AG04449 (cell line): ENCODE measurements at regions not wholly inside any gene's neighbourhood (a gene's known extent, or its start where the extent isn't known, plus 50 kb on each side); places are given as distances from the start of the nearest gene placed in this dataset.
"Not testable (repeated sequence)": the region's sequence is repeated elsewhere in the genome, so short reads cannot be mapped to it uniquely, and the experiment has no call there.

Experiments
- CTCF ChIA-PET: fragments of 350-600 bp; formaldehyde crosslinking; extraction: SDS; loops from one replicate; lab custom pipeline; 2021; ENCODE audit warnings: antibody characterized with exemption; lab: Yijun Ruan, JAX
- POLR2A ChIA-PET: fragments of 400-600, 350-600 bp; formaldehyde crosslinking; extraction: SDS; loops from one replicate; lab custom pipeline; 2020; ENCODE audit warnings: antibody characterized with exemption, inconsistent platforms; lab: Yijun Ruan, JAX
- DNase-seq: peaks from one replicate; pipeline ENCODE4 v3.0.0-alpha.2; 2010; ENCODE audit warnings: low read depth, low spot score
- H3K4me3 ChIP-seq: 2 replicates; pipeline ENCODE4 v1.5.1; 2011; ENCODE audit warnings: low read depth, mild to moderate bottlenecking, control low read depth, low read length
- TF ChIP-seq, protein P1 (sequence below): IDR thresholded peaks from one replicate; pipeline ENCODE4 v1.5.1; 2011; ENCODE audit warnings: mild to moderate bottlenecking, moderate library complexity, low read length, control low read depth, inconsistent platforms; ENCODE audit not compliant: insufficient read depth; ENCODE audit errors: missing control alignments

DNA sequence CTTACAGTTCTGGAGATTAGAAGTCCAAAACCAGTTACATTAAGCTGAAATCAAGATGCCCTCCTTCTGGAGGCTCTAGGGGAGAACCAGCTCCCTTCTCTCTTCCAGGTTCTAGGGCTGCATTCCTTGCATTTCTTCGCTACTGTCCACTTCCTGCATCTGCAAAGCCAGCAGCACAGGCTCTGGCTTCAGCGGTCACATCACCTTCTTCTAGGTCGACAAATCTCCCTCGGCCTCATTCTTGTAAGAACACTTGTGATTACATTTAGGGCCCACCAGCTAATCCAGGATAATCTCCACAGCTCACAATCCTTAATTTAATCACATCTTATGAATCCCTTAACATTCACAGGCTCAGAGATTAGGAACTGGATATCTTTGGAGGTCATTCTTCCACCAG is 73.8 kb downstream of the MINAR1 start:
- DNase-seq, result no peak
- POLR2A ChIA-PET, result no interaction called here
- H3K4me3 ChIP-seq, result no peak overlapping the region
- CTCF ChIA-PET, result interaction anchor here (0.7 to 1.4 kb wide), 2 partner anchors 13 to 347 kb away, joined by 3 read pairs; no protein-coding TSS in a partner anchor
- TF ChIP-seq, protein P1, sequence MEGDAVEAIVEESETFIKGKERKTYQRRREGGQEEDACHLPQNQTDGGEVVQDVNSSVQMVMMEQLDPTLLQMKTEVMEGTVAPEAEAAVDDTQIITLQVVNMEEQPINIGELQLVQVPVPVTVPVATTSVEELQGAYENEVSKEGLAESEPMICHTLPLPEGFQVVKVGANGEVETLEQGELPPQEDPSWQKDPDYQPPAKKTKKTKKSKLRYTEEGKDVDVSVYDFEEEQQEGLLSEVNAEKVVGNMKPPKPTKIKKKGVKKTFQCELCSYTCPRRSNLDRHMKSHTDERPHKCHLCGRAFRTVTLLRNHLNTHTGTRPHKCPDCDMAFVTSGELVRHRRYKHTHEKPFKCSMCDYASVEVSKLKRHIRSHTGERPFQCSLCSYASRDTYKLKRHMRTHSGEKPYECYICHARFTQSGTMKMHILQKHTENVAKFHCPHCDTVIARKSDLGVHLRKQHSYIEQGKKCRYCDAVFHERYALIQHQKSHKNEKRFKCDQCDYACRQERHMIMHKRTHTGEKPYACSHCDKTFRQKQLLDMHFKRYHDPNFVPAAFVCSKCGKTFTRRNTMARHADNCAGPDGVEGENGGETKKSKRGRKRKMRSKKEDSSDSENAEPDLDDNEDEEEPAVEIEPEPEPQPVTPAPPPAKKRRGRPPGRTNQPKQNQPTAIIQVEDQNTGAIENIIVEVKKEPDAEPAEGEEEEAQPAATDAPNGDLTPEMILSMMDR, result no peak

DNA sequence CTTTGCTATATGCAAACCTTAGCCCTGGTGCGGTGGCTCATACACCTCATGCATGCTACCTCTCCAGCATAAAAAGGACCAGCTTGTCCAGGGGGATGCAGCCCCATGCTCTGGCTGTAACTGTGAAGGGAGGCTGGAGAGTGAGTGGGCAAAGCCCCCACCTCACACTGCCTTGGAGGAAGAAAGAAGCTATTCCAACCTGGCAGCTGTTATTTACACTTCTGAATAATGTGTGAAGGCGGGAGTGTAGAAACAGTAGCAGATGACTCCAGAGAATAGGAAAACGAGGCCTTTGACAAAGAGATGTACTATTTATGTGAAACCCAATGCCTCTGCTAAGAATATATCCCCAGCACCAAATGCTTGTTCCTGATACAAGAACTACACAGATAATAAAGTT is 80.7 kb downstream of the MINAR1 start:
- POLR2A ChIA-PET, H3K4me3 ChIP-seq, CTCF ChIA-PET, DNase-seq: not testable (repeated sequence)

DNA sequence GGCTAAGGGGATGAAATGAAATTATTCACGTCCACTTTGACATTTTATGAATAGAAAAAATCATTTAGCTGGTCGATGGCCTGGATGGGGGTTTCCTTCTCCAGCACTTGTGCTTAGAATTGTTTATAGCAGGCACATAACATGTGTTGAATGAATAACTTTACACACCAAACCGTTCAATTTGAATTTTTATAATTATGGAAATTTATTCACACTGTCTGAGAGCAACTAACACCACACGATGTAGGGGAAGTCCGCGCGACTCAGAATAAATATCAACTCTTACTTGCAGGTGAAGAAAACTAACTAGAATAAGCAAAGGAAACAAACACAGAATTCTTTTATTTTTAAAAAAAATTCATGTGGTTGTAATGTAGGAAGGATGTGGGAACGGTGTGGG is 81.3 kb downstream of the MINAR1 start:
- TF ChIP-seq, protein P1, result no peak
- ChIA-PET CTCF (no interaction called here), POLR2A (no interaction called here)
- no peak overlapping the region for H3K4me3 ChIP-seq
- no peak for DNase-seq

DNA sequence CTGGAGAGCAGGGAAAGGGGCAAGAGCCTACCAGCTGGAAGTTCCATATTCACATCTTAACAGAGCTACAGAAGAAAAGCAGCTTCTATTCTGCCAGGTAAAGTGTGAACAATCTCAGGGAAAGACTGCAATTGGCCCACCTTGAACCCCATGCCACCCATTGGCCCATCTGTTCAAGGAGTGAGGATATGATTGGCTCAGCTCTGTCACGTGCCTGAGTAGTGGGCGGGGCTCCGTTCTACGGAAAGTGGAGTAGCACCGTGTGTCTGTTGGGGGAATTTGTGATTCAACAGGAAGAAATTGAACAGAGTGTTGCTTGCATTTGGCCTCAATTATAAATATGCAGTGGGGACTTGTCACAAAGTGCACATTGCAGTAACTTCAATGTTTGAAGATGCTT is 81.8 kb downstream of the MINAR1 start:
- POLR2A ChIA-PET, result no interaction called here

DNA sequence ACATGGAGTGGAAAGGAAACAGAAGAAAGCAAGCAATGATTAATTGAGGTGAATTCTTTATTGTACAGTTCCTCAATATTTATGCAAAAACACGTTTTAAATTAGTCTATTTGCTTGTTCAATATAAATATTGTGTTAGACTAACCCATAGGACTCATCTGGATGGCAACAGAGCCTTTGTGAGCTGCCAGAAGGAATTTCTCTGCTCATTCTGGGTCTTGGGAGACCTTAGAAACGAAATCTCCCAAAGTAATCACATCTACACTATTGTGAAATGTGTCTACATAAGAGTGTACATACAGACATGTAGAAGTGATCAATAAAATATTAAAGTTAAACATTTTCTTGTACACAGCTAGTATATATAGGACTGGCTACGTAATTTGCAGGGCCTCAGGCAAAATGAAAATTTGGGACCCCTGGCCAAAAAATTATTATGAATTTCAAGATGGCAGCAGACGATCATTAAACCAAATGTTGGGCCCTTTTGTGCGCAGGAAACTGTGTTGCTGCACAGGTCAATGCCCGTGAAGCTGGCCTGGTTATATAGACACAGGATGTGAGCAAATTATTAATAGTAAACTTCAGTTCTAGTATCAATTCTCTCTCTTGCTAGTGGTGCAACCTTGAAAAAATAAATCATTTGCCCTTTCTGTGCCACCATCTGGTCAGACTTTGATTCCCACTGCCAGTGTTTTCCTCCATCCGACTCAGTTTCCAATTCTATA is 83.3 kb downstream of the MINAR1 start:
- ChIA-PET POLR2A (no interaction called here), CTCF (no interaction called here)

More for the DNA sequence above, 81.8 kb downstream of the MINAR1 start:
- CTCF ChIA-PET, result no interaction called here
- no peak overlapping the region for H3K4me3 ChIP-seq
- TF ChIP-seq, protein P1, result no peak
- DNase-seq, result no peak

DNA sequence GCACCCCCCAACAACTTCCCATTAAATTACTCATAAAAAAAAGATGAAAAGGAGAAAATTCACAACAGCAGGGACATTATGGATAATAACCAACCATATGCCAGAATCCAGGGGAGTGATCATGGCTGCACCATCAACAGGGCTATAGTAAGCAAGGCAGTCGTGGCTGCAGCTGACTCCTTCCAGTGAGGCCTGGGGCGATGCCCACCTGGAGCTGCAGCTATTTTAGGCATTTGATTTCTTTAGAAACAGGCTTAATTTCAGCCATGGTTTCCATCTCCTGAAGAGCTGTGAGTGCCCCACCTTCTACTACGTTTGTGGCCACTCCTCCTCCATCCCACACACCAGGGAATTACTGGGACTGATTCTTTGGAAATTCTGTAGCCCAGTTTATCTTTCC is 84.0 kb downstream of the MINAR1 start:
- DNase-seq, result no peak
- TF ChIP-seq, protein P1, result no peak
- ChIA-PET POLR2A (no interaction called here), CTCF (no interaction called here)
- H3K4me3 ChIP-seq, result no peak overlapping the region

More for the DNA sequence above, 83.3 kb downstream of the MINAR1 start:
- TF ChIP-seq, protein P1, result no peak
- H3K4me3 ChIP-seq, result no peak overlapping the region
- no peak for DNase-seq

DNA sequence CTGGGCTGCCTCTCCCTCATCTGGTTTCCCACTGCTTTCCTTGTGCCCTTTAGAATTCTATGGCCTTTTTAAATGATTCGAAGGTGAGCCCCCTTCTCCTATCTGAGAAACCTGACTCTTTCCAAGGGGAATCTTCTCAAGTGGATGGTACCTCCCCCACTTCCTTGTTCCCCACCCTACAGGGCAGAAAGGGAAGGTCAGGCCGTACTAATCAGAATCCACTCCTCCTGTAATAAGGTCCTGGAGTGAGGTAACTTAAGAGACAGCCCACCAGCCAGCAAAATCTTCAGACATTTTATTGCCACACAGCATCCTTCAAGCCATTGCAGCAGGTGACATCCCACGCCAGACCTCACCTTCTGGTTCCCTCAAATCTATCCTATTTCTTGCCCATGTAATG is 84.5 kb downstream of the MINAR1 start:
- H3K4me3 ChIP-seq, result no peak overlapping the region
- TF ChIP-seq, protein P1, result no peak
- DNase-seq, result no peak
- ChIA-PET POLR2A (no interaction called here), CTCF (no interaction called here)
